ENCODE measurements at regions not wholly inside any gene's neighbourhood (a gene's known extent, or its start where the extent isn't known, plus 50 kb on each side); places are given as distances from the start of the nearest gene placed in this dataset.
"Not testable (repeated sequence)": the region's sequence is repeated elsewhere in the genome, so short reads cannot be mapped to it uniquely, and the experiment has no call there.

DNA sequence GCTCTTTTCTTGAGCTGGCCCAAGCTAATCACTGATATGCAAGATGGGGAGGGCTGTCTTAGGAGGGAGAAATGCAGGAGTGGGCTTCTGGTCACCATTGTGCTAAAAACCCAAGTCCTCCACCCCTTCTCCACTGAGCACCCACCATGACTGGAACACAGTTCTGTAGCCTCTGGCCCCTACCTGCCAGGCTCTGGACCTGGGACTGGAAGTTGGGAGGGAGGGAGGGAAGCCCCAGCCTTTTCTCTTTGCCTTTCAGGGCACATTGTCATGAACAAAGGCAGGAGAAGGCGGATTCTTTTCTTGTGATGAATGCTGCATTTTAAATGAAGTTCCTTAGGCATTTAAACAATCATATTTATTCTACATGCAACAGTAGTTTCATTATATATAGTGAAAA lies 559.1 kb upstream of the TRPC7 start:
- DNase-seq (ENCODE audit: low spot score) = no peak

DNA sequence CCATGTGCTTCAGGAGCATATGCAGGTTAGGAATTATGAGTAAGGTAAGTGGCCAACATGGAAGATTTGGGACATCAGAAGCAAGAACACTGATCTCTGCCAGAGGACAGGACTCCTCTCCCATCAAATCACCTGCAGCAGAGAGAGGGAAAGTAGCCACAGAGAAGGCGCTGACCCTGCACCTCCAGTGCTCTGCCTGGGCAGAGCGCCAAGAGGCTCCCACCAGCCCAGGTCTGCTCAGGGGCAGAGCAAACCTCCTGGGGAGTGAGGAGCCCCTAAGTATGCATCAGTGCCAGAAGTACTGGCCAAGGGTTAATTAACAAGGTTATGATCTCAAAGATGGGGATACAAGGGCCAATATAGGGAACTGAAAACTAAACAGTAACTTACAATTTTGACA lies 545.3 kb upstream of the TRPC7 start:
- no peak for DNase-seq (ENCODE audit: low spot score)

DNA sequence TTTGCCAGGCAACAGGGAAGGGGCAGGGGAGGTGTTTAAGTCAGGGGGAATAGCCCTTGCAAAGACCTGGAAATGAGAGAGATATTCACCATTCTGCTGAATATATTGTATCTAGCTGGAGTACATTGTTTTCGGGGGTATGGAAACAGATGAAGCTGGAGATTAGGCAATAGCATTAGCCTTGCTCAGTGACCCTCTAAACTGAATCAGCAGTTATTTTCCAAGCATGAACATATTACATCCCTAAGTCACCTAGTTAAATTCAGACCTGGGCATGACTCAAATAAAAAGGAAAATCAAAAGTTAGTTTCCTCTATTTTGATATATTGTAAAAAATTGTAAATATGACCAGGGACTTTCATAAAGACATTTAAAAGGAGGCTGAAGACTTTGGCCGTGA lies 544.6 kb upstream of the TRPC7 start:
- DNase-seq (ENCODE audit: low spot score) = no peak

DNA sequence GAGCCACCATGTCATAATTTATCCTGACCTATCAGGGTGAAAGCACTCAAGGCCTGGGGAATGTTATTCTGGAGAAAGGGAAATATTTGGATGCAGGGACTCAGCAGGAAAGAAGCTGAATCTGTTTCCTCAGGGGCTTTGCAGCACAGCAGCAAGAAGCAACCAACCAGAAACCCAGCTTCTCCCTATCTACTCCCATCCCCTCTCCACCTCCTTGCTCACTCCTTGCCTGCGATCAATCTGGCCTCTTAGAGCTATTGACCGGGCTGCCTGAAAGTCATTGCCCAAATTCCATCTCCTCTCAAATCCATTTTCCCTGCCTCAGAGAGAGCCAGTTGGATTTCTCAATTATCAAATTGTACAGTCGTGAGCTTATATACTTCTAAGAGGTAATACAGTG lies 542.0 kb upstream of the TRPC7 start:
- no peak for DNase-seq (ENCODE audit: low spot score)

DNA sequence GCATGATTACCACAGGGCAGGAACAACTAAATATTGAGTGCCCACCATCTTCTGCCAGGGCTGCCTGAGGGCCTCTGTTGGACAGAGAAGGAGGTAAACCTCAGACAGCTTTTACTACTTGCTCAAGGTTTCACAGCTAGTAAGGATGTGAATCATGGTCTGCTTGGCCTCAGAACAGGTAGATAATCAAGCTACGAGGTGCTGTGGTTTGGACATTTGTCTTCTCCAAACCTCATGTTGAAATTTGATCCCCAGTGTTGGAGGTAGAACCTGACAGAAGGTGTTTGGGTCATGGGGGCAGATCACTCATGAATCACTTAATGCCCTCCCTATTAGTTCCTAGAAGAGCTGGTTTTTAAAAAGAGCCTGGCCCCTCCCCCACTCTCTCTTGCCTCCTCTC lies 541.2 kb upstream of the TRPC7 start:
- no peak for DNase-seq (ENCODE audit: low spot score)

DNA sequence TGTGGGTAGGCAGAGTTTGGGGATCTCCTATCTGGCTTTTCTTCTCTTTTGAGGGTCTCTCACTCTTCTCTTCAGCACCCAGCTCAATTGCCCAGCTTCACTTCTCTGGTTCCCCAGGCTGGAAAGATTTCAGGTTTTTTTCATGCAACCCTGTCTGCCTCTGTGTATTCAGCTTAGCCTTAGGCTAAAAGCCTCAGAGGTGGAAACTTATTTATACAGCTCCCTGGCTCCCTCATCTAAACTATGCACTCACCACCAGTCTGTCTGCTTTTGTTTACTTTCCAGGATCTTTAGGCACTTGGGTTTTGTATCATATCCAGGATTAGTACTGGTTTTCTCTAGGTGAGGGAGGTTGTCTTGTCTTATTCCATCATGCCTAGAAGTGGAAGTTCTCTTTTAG lies 540.2 kb upstream of the TRPC7 start:
- DNase-seq (ENCODE audit: low spot score) = no peak

DNA sequence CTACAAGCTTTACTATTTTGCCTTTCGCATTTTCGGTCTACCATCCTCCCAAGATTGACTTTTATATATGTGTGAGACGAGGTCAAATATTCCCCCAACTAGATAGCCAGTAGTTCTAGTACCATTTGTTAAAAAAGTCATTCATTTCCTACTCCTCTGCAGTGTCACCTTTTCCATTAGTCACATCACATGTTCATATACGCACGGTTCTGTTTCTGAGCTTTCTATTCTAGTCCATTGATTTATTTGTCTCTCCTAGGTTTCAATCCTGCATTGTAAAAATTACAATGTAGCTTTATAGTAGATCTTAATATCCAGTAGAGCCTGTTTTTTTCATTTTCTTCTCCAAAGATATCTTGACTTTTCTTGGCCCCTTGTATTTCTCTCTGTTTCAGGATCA lies 528.7 kb upstream of the TRPC7 start:
- no peak for DNase-seq (ENCODE audit: low spot score)

DNA sequence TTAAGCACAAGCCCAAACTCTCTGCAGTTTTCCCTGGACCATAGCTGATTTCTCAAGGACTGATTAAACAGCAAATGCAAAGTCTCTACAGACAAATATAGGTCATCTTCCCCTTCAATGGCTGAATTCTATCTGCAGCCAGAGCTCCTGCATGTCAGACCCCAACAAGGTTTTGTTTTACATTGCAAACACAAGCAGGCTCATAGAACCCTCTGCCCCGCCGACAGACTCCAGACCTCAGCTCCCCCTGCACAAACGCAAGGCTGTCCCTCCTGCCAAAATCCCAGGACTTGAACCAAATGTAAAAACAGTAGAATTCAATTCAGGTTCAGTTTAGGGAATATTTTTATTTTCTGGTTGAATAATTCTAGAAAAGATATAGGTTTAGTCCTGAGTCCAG lies 526.7 kb upstream of the TRPC7 start:
- DNase-seq (ENCODE audit: low spot score) = no peak

DNA sequence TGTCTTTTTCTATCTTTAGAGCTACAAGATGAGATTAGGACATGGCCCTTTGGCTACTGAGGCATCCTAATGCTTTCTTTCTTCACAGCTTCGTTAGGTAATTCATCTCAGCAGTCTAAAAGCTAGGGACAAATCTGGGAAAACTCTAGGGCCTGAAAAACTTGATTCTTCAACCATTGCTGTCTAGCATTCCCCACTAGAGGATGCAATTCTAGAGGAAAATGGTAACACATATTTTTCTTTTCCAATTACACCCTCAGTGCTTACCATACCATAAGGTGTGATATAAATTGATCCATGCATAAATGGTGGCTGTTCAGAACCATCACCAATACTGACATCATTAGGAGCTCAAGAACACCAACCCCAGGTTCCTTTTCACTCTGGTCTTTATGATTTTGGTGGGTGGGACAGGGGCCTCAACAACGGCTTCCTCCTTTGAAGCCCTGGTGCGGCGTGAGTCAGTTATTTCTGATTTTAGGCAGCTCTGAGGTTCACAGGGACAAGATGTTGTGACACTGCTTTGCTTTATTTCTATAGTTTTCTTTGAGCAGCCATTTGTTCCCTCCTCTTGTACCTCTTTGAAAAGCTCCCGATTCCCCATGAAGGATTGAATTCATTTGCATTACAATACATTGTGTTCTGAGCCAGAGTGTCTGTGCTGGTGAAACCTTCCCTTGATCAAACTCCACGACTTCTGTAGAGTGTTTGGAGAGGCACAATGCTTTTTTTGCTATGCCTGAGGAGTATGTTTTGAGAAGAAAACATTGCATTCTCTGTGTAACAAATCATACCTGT lies 526.0 kb upstream of the TRPC7 start:
- DNase-seq (ENCODE audit: low spot score) = no peak

DNA sequence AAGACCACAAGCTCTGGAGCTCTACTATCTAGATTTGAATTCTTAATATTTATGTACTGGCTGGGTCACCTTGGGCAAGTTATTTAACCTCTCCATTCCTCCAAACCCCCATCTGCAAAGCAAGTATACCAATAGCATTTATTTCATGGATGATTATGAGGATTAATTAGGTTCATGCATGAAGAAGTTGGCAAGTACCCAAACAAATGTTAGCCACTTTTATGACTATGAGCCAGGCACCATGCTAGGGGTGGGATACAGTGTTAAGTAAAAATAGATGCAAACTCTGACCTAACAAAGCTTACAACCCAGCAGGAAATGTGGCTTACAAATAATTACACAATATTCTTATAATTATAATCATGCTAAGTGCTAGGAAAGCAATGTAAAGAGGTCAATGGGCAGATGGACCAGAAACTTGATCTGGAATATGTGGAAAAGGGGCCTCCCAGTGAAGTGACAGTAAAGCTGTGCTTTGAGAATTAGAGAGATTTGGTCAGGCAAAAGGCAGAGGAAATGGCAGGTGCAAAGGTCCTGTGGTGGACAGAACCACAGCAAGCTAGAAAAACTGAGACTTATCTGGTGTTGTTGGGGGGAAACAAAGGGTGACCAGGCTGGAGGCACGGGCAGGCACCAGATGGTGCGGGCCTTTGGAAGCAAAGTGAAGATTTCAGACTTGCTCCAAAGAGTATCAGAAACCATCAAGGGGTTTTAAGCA lies 525.2 kb upstream of the TRPC7 start:
- no peak for DNase-seq (ENCODE audit: low spot score)

DNA sequence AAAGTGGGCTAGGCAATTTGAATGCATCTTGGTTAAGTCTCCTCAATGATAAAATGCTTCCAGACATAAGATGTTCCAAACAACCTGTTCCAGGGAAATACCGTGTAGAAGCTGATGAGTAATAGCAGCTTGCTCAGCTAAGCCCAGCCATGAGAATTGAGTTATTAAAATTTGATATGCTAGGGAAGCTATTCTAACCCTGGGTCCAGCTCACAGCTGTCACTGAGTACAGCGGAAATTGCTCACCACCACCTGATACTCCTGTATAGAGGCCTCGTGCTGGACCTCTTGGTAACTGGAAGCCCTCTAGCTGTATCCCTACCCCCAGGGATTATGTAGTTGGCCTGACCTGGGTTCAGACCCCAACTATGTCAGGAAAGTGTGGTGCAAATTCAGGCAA lies 521.3 kb upstream of the TRPC7 start:
- no peak for DNase-seq (ENCODE audit: low spot score)

DNA sequence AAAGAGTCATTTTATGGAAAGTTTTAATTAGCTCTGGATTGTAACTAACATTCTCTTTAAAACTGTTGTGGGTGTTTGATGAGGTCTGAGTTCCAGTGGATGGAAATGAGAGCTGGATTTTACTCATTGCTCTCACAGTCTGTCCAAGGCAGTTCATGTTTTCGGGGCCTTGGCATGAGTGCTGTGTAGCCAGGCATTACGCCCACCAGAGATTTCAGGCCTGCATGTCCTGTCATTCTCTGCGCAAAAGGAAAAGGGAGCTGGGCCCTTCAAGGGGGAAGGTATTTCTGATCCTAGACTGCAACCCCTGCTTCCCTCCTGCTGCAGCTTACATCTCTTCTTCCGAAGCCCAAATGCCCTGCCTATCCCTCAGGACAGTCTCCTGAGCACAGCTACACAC lies 499.6 kb upstream of the TRPC7 start:
- no peak for DNase-seq (ENCODE audit: low spot score)

DNA sequence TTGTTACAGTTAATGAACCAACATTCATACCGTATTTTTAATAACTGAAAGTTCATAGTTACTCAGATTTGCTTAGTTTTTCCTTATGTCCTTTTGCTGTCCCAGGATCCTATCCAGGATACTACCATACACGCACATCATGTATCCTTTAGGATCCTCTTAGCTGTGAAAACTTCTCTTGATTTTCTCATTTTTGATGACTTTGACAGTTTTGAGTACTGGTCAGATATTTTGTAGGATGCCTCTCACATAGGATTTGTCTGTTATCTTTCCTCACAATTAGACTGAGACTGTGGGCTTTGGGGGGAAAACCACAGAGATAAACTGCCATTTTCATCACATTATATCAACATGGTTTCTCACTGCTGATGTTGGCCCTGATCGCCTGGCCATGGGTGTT lies 491.3 kb upstream of the TRPC7 start:
- no peak for DNase-seq (ENCODE audit: low spot score)

DNA sequence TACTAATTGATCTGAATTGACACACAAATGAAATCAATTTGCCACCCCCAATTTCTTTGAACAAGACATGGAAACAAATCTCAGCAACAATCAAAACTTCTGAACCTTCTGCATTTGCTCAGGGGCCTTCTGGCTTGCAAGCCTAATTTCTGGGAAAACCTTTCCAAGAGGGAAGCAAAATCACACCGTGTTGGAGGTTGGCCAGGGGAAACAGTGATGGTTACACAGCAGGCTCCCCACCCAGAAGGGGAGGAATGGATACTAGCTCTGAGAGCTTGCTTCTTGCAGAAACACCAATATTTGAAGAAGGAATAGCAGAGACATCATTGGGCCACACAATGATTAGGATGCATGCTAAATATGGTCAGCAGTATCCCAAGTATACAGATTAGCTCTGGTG lies 488.6 kb upstream of the TRPC7 start:
- no peak for DNase-seq (ENCODE audit: low spot score)

DNA sequence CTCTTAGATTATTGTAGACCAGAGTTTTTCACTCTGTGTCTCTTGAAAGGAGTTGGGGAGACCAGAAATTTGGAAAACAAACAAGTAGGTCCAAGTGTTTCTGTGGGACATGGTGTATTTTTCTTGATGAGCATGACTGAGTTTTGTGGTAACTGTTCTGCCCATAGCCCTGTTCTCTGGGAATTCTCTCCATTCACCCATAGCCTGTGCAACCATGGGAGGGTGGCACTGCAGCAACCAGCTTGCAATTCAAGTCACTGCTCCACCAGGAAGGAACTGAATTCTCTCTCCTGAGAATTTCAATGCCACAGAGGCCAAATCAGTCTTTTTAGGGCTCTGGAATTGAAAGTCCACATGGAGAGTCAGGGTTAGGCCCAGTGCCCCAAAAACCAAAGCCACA lies 475.3 kb upstream of the TRPC7 start:
- no peak for DNase-seq (ENCODE audit: low spot score)

DNA sequence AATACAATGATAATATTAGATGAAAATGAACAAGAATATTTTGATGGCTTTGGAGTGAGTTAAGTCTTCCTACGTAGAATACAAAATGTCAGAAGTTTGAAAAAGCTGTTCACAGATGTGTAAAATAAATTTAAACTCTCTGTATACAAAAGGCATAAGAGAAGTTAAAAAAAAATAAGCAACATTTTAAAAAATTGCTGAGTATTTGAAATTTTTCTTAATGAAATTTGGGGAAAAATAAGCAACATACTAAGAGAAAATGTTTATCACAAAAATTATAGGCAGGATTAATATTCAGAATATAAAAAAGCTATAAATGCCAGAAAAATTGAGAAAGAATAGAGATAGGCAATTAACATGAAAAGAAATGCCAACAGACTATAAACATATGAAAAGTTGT lies 470.7 kb upstream of the TRPC7 start:
- no peak for DNase-seq (ENCODE audit: low spot score)

DNA sequence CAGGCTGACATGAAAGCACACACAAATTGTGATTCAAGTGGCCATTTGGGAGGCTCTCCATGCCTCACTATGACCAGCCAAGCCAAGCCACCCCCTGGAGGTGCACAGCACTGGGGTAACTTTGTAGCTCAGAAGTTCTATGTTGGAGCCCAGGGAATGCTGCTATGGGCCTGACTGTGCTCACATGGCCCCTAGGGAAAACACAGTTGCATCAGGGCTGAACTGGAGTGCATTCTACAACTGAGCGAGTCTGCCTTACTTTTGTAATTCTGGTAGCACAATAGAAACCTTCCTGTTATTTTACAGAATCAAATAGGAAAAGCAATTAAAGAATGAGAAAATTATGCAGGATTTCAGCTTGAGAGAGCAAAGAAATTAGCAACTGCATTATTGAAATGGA lies 455.5 kb upstream of the TRPC7 start:
- DNase-seq (ENCODE audit: low spot score) = no peak

DNA sequence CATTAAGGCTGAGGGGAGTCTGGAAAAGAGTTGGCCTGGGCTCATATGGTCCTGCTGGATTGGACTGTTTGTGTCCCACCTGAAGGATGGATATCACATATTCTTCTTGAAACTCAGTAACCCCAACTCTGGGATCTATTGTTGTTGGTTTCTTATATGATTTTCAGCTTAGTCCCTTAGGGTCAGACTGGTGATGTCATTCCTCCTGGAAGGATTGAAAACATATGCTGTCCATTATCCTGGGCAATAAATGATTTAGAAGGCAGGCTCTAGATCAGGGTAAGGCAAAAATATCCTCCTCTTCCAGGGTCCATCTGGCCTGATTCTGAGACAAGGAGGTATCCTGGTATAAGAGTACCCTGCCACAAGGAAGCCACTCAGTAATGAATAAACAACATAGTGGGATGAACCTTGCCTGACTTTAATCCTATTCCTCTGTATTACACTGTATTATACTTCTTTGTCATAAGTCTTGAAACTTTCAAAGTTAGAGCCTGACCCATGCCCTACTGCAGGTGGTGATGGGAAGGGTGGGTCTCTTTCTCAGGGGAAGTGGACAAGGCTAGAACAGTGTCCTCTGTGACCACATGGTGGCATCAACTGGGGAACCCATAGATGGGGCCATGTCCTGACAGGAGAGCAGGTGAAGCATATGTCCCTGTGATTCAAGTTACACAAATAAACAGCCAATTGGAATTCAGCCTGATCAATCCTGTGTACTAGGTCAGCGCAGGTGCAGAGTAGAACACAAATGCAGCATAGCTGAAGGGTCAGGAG lies 454.4 kb upstream of the TRPC7 start:
- no peak for DNase-seq (ENCODE audit: low spot score)

DNA sequence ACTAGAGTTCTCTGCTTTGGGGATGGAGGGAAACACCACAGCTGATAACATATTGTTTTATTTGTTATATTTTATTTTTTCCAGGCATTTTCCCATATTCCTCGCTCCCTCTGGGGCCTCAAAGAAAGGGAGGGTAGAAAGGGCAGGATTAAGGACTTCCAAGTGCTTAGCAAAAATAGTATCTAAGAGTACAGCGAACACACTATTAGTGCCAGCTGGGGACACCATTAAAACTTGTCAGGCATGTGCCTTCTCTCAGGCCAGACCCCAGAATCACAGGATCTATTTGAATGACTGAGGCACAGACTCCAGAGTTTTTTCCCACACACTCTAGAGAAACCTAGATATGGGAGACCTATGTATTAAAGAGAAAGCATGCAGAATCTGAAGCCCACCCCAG lies 451.0 kb upstream of the TRPC7 start:
- no peak for DNase-seq (ENCODE audit: low spot score)

DNA sequence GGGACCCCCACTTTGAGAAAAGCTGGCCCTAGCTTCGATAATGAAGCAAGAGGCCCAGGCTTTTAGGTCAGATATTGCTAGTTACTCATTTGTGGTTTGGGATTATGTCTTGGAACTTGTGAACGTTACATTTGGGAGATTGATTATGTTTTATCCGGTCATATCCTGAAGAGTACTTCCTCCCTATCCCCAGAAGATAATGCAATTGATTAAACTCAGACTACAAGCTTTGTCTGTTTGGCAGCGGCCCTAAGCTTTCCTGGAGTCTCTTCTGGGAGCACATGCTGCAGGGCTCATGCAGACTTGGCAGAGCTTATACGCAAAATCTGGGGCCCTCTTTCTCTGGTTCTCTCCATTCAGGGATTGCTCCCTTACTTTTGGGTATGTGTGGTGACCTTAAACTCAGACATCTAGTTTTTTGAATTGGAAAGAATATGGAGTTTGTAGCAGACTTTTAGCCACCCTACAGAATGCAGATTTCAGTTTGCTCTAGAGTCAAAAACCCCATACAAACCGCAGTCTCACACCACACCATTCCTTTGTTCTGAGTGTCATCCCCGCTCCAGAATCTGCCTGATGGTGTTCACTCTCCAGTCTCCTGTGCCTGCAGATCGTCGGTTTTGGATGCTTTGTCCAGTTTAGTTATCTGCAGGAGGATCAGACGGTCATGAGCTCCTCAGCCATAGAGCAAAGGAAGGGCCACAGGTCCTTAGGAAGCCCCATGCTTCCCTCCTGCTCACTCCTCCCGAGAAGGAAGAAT lies 449.5 kb upstream of the TRPC7 start:
- peak; percentile 66 for DNase-seq (ENCODE audit: low spot score)

DNA sequence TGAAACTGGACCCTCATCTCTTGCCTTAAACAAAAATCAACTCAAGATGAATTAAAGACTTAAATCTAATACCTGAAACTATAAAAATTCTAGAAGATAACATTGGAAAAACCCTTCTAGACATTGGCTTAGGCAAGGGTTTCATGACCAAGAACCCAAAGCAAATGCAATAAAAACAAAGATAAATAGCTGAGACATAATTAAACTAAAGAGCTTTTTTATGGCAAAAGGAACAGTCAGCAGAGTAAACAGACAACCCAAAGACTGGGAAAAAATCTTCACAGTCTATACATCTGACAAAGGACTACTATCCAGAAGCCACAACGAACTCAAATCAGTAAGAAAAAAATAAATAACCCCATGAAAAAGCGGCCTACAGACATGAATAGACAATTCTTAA lies 446.9 kb upstream of the TRPC7 start:
- DNase-seq (ENCODE audit: low spot score) = not testable (repeated sequence)

DNA sequence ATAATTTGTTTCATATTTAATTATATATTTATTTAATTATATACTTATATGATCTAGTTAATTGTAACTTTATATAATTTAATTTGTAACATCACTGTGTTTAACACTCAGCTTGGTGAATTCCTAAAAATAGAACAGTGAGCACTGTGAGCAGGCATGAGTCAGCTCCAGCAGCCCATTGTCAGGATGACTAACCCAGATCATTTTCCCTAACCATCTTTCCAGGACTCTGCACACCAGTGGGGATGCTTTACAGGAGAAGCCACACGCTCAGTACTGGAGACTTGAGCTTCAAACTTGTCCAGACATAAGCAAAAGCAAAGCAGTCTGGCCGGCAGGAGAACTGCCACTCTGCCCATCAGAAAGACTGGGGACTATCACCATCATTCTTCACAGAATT lies 446.2 kb upstream of the TRPC7 start:
- DNase-seq (ENCODE audit: low spot score) = peak; percentile 80
